Iris pigment epithelial cell (primary cell): ENCODE measurements at regions not wholly inside any gene's neighbourhood (a gene's known extent, or its start where the extent isn't known, plus 50 kb on each side); places are given as distances from the start of the nearest gene placed in this dataset.
"Not testable (repeated sequence)": the region's sequence is repeated elsewhere in the genome, so short reads cannot be mapped to it uniquely, and the experiment has no call there.

Experiments
- DNase-seq: peaks from one replicate; pipeline ENCODE4 v3.0.0-alpha.2; 2011; ENCODE audit warnings: low read depth

GRCh38 chr3:27556887-27557286, 72.7 kb upstream of the SLC4A7 start:
- DNase-seq, result peak; percentile 16

- no peak for DNase-seq
These were observed 70.5 kb upstream of the SLC4A7 start for GRCh38 chr3:27554706-27555105.

- DNase-seq, result peak; percentile 46
These were observed 69.8 kb upstream of the SLC4A7 start for GRCh38 chr3:27553886-27554540.

- DNase-seq, result peak; percentile 72
These were observed 68.5 kb upstream of the SLC4A7 start for GRCh38 chr3:27552708-27553107.

GRCh38 chr3:27551413-27551812, 67.2 kb upstream of the SLC4A7 start:
- DNase-seq, result not testable (repeated sequence)

- DNase-seq, result no peak
These were observed 60.9 kb upstream of the SLC4A7 start for GRCh38 chr3:27545061-27545460.

GRCh38 chr3:27544372-27544865, 60.2 kb upstream of the SLC4A7 start:
- DNase-seq, result peak; percentile 71

GRCh38 chr3:27542476-27542875, 58.3 kb upstream of the SLC4A7 start:
- DNase-seq, result no peak

GRCh38 chr3:27540231-27540630, 56.0 kb upstream of the SLC4A7 start:
- no peak for DNase-seq

GRCh38 chr3:27536491-27536890, 52.3 kb upstream of the SLC4A7 start:
- no peak for DNase-seq

GRCh38 chr3:27535809-27536392, 51.7 kb upstream of the SLC4A7 start:
- peak; percentile 16 for DNase-seq

GRCh38 chr3:27533718-27534573, 49.8 kb upstream of the SLC4A7 start:
- DNase-seq, result peak; percentile 93
